DND-41 (cell line): ENCODE measurements at regions not wholly inside any gene's neighbourhood (a gene's known extent, or its start where the extent isn't known, plus 50 kb on each side); places are given as distances from the start of the nearest gene placed in this dataset.
"Not testable (repeated sequence)": the region's sequence is repeated elsewhere in the genome, so short reads cannot be mapped to it uniquely, and the experiment has no call there.

Source experiments
- ATAC-seq: fragments of 200-7000 bp; cut with Tn5 transposase; 3 replicates; pipeline ENCODE4 v1.9.1; 2021; ENCODE audit warnings: low read depth; ENCODE audit not compliant: insufficient read depth
- DNase-seq: peaks from one replicate; pipeline ENCODE4 v3.0.0-alpha.2; 2020
- H2AFZ ChIP-seq: 2 replicates; pipeline ENCODE4 v1.6.0; 2012; ENCODE audit warnings: low read depth, low read length
- H3K27ac ChIP-seq: 2 replicates; pipeline ENCODE4 v1.5.1; 2012; ENCODE audit warnings: low read length, inconsistent platforms
- H3K27me3 ChIP-seq: fragments of 200-600 bp; sonication (generic); 2 replicates; pipeline ENCODE4 v1.6.0; 2012; ENCODE audit warnings: low read length, mild to moderate bottlenecking, inconsistent platforms; ENCODE audit not compliant: insufficient read depth, poor library complexity
- H3K36me3 ChIP-seq: 2 replicates; pipeline ENCODE4 v1.5.1; 2012; ENCODE audit warnings: low read length, inconsistent platforms; ENCODE audit not compliant: insufficient read depth
- H3K4me1 ChIP-seq: 2 replicates; pipeline ENCODE4 v1.5.1; 2012; ENCODE audit warnings: mild to moderate bottlenecking, low read length; ENCODE audit not compliant: insufficient read depth
- H3K4me2 ChIP-seq: 2 replicates; pipeline ENCODE4 v1.6.0; 2012; ENCODE audit warnings: mild to moderate bottlenecking, moderate library complexity, low read length, inconsistent platforms; ENCODE audit not compliant: insufficient read depth
- H3K4me3 ChIP-seq, 2 experiments: fragments of 200-600 bp in 1 of 2; shearing (Covaris generic) in 1 of 2; 2 replicates each; pipeline ENCODE4 v1.5.1; 2012 to 2016; ENCODE audit warnings: inconsistent platforms in 2 of 2, low read length in 2 of 2, mild to moderate bottlenecking in 2 of 2, low read depth in 1 of 2, moderate library complexity in 1 of 2
- H3K79me2 ChIP-seq: 2 replicates; pipeline ENCODE4 v1.6.0; 2012; ENCODE audit warnings: low read length, inconsistent platforms; ENCODE audit not compliant: insufficient read depth
- H3K9ac ChIP-seq: 2 replicates; pipeline ENCODE4 v1.6.0; 2012; ENCODE audit warnings: low read depth, mild to moderate bottlenecking, inconsistent platforms, low read length, moderate library complexity
- H3K9me3 ChIP-seq: 2 replicates; pipeline ENCODE4 v1.5.1; 2012; ENCODE audit warnings: low read length, moderate library complexity, mild to moderate bottlenecking, inconsistent platforms; ENCODE audit not compliant: insufficient read depth, severe bottlenecking
- H4K20me1 ChIP-seq: 2 replicates; pipeline ENCODE4 v1.6.0; 2012; ENCODE audit warnings: low read length; ENCODE audit not compliant: insufficient read depth
- EZH2 ChIP-seq: IDR thresholded peaks from 3 replicates; pipeline ENCODE4 v1.6.1; 2012; ENCODE audit warnings: borderline replicate concordance, low read depth, mild to moderate bottlenecking, moderate library complexity, low read length, inconsistent platforms; ENCODE audit not compliant: severe bottlenecking
- TF ChIP-seq, protein P1 (sequence below): IDR thresholded peaks from 2 replicates; pipeline ENCODE4 v1.5.1; 2012; ENCODE audit warnings: borderline replicate concordance, low read length, moderate library complexity, mild to moderate bottlenecking; ENCODE audit not compliant: poor library complexity, severe bottlenecking; ENCODE audit errors: extremely low read depth

GRCh38 chr4:134510544-134510943 is 309.0 kb upstream of the PABPC4L start:
- no peak overlapping the region for H3K9ac ChIP-seq
- ATAC-seq (no peak), DNase-seq (no peak)
- no peaks in the 10 kb centered on the region for H3K9me3 ChIP-seq
- no peaks in the 10 kb centered on the region for H3K79me2 ChIP-seq
- no peak for TF ChIP-seq EZH2
- TF ChIP-seq, protein P1, sequence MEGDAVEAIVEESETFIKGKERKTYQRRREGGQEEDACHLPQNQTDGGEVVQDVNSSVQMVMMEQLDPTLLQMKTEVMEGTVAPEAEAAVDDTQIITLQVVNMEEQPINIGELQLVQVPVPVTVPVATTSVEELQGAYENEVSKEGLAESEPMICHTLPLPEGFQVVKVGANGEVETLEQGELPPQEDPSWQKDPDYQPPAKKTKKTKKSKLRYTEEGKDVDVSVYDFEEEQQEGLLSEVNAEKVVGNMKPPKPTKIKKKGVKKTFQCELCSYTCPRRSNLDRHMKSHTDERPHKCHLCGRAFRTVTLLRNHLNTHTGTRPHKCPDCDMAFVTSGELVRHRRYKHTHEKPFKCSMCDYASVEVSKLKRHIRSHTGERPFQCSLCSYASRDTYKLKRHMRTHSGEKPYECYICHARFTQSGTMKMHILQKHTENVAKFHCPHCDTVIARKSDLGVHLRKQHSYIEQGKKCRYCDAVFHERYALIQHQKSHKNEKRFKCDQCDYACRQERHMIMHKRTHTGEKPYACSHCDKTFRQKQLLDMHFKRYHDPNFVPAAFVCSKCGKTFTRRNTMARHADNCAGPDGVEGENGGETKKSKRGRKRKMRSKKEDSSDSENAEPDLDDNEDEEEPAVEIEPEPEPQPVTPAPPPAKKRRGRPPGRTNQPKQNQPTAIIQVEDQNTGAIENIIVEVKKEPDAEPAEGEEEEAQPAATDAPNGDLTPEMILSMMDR: no peak
- no peaks in the 10 kb centered on the region for H3K36me3 ChIP-seq
- H3K27me3 ChIP-seq: no peaks in the 10 kb centered on the region
- H4K20me1 ChIP-seq: no peaks in the 10 kb centered on the region
- H2AFZ ChIP-seq: no peak overlapping the region
- H3K4me3 ChIP-seq: no peak overlapping the region
- no peaks in the 10 kb centered on the region for H3K4me1 ChIP-seq
- H3K27ac ChIP-seq: no peak overlapping the region
- no peak overlapping the region for H3K4me2 ChIP-seq

GRCh38 chr4:134505511-134505910 is 303.9 kb upstream of the PABPC4L start:
- Histone ChIP-seq H3K36me3 (no peaks in the 10 kb centered on the region), H3K27ac (no peak overlapping the region), H3K27me3 (no peaks in the 10 kb centered on the region), H3K79me2 (no peaks in the 10 kb centered on the region), H3K9ac (no peak overlapping the region), H4K20me1 (no peaks in the 10 kb centered on the region), H3K4me2 (no peak overlapping the region), H2AFZ (no peak overlapping the region), H3K4me3 (no peak overlapping the region), H3K4me1 (no peaks in the 10 kb centered on the region), H3K9me3 (no peaks in the 10 kb centered on the region)
- TF ChIP-seq, protein P1: no peak
- TF ChIP-seq EZH2: no peak
- no peak for ATAC-seq
- no peak for DNase-seq

DNA sequence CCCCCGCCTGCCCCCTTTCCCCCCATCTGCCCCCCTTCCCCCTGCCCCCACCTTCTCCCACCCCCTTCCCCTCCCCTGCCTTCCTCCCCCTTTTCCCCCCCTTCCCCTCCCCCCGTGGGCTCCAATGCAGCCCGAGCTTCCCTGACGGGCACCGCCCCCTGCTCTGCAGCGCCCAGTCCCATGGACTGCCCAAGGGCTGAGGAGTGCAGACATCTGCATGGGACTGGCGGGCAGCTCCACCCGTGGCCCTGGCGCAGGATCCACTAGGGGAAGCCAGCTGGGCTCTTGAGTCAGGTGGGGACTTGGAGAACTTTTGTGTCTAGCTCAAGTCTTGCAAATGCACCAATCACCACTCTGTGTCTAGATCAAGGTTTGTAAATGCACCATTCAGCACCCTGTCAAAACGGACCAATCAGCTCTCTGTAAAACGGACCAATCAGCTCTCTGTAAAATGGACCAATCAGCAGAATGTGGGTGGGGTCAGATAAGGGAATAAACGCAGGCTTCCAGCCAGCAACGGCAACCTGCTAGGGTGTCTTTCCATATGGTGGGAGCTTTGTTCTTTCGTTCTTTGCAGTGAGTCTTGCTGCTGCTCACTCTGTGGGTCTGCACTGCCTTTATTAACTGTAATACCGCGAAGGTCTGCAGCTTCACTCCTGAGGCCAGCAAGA is 300.5 kb upstream of the PABPC4L start:
- H2AFZ ChIP-seq: no peak overlapping the region
- H3K4me1 ChIP-seq: no peaks in the 10 kb centered on the region
- no peak for TF ChIP-seq EZH2
- TF ChIP-seq, protein P1: no peak
- H3K4me2 ChIP-seq: no peak overlapping the region
- DNase-seq (no peak), ATAC-seq (no peak)
- no peak overlapping the region for H3K9ac ChIP-seq
- H3K27ac ChIP-seq: no peak overlapping the region
- no peaks in the 10 kb centered on the region for H3K27me3 ChIP-seq
- H3K36me3 ChIP-seq: no peaks in the 10 kb centered on the region
- H4K20me1 ChIP-seq: no peaks in the 10 kb centered on the region
- no peak overlapping the region for H3K4me3 ChIP-seq
- H3K9me3 ChIP-seq: no peaks in the 10 kb centered on the region
- H3K79me2 ChIP-seq: no peaks in the 10 kb centered on the region

DNA sequence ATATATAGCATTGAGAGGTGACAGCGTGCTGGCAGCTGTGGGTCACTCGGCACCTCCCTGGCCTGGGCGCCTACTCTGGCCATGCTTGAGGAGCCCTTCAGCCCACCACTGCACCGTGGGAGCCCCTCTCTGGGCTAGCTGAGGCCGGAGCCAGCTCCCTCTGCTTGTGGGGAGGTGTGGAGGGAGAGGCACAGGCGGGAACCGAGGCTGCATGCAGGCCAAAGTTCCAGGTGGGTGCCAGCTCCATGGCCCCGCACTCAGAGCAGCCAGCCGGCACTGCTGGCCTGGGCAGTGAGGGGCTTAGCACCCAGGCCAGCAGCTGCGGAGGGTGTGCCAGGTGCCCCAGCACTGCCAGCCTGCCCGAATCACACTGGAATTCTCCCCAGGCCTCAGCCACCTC is 299.9 kb upstream of the PABPC4L start:
- H3K36me3 ChIP-seq, H3K27ac ChIP-seq, H3K9ac ChIP-seq, H3K4me2 ChIP-seq, H2AFZ ChIP-seq, H3K9me3 ChIP-seq, H3K4me1 ChIP-seq, DNase-seq, H4K20me1 ChIP-seq, H3K27me3 ChIP-seq, ATAC-seq, H3K79me2 ChIP-seq, H3K4me3 ChIP-seq: not testable (repeated sequence)
